Fibroblast of skin of abdomen (primary cell): ENCODE measurements at regions not wholly inside any gene's neighbourhood (a gene's known extent, or its start where the extent isn't known, plus 50 kb on each side); places are given as distances from the start of the nearest gene placed in this dataset.

Source experiments
- DNase-seq: peaks from one replicate; pipeline ENCODE4 v3.0.0-alpha.2; 2013

DNA sequence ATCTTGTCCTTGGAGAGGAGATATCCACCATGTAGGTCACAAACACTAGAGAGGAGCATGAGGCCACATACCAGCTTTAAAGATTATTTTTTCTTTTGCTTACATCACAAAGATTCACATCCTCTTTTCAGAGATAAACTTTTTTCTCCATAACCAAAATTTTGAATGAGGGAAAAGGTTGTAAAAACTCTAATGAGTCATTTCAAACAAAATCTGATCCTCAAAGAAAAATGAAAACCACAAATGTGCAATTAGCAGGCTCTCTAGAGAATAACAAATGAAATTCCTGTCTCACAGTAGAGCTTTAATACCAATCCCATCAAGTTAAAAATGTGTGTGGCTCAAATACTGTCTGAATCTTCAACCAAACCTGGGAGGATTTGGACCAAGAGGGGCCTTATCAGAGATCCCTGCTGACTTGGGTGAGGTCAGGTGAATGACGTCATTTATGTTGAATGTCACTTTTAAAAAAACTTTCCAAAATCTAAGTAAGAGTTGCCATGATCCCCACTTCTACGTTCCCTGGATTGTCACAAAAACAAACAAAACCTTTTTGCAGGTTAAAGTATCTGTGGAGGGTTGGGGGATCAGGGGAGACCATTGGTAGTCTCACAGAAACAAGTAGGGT lies 261.5 kb upstream of the NPSR1 start:
- peak; percentile 10 for DNase-seq

DNA sequence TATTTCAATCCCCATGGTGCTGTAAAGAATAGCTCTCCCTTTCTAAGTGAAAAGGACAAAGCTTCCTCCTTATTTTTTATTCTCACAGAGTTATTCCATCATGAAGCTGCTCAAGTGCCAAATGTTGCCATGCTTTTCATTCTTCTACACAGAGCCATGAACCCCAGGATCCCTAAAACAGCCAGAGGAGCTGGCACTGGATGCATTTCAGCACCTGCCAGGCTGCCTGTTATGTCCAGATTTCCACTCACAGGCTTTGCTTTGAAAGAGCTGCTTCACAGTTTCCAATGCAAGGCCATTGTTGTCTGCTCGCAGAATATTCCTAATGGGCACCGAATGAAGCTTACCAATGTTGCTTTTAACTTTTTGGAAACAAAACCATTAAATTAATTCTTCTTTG lies 256.2 kb upstream of the NPSR1 start:
- DNase-seq = no peak

DNA sequence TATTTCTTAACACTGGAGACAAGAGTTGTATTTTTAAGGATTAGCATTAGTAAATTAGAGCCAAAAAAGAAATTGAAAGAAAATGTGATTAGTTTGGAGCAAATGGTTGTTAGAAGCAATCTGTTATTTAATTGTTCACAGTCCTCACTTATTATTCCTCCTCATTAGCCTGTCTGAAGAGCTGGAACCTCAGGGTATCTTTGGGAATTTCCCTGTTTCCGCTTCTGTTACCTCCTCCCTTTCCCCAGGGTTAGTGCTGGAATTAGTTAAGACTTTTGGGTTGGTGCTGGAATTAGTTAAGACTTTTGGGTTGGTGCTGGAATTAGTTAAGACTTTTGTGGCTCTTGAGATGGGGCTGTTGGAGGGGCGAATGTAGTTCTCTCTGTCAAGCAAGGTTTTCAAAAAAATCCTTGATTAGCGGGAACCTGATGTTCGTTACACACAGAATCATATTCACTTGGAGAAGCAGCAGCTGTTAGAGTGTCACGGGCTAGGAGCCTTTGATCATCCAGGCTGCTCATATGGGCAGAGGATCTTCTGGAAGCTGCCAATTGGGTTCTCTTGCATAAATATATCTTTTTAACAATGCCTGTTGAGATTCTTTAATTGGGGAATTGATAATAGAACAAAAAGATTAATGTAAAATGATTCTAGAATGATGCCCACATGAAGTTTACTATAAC lies 251.0 kb upstream of the NPSR1 start:
- peak; percentile 12 for DNase-seq

DNA sequence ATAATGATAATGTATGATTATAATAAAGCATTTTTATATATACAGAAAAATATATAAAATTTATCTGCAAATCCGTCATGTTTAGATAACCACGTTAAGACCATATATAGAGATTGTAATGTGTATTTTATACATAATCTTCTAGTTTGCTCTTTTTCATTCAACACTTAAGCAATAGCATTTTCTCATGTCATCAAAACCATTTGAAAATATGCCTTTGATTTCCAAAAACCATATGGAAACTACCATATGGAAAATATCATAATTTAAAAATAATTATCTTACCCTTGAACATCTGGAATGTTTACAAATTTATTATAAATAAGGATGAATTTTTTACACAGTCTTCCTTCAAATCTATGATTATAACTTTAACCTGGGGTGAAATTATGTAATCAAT lies 250.4 kb upstream of the NPSR1 start:
- DNase-seq = no peak

DNA sequence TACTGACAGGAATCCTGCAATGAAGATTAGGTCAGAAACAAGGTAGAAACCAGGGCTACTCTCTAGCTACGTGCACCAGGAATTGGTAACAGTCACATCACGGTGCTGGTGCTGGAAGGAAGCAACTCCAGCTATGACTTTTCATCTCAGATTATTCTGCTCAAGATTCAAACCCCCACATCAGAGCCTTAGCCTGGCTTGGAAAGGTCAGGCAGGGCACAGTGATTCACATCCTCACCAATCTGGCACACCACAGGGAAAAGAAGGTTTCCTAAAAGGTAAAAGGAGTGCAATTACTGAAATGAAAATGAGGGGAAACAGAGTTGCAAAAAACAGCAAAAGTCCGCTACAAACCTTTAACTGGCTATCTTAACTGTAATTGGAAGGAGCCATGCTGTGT lies 240.2 kb upstream of the NPSR1 start:
- DNase-seq = no peak

DNA sequence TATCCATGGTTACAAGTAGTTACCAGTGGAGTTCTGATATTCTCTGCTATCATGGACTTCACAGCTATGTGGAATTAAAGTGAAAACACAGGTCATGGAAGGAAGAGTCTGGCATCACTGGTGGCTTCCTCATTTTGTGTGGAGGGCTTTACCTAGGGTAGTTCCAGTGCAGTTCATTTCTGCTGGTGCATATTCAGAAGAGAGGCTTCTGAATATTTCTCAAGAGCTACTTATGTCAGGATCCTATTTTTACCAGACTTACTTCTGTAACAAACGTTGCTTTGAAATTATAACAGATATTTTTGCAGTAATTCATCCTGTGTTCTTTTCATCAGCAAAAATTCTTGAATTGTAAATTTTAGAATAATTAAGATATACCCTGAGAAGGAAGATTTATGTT lies 236.5 kb upstream of the NPSR1 start:
- no peak for DNase-seq

DNA sequence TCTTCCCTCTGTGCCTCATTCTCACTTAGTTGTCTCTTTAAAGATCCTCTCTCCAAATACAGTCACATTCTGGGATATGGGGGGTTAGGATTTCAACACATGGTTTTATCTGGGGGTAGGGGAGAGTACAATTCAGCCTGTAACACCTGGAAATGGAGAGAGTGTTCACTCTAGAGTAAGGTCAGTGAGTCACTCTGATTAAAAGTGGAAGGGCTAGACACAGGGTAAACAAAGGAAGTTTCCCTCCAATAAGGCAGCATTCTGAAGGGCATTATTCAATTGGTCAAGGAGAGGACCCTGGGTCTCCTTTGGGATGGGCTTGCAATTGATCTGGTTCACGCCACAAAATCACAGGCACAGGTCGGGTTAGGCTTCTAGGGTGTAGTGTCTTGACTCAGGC lies 232.8 kb upstream of the NPSR1 start:
- no peak for DNase-seq

DNA sequence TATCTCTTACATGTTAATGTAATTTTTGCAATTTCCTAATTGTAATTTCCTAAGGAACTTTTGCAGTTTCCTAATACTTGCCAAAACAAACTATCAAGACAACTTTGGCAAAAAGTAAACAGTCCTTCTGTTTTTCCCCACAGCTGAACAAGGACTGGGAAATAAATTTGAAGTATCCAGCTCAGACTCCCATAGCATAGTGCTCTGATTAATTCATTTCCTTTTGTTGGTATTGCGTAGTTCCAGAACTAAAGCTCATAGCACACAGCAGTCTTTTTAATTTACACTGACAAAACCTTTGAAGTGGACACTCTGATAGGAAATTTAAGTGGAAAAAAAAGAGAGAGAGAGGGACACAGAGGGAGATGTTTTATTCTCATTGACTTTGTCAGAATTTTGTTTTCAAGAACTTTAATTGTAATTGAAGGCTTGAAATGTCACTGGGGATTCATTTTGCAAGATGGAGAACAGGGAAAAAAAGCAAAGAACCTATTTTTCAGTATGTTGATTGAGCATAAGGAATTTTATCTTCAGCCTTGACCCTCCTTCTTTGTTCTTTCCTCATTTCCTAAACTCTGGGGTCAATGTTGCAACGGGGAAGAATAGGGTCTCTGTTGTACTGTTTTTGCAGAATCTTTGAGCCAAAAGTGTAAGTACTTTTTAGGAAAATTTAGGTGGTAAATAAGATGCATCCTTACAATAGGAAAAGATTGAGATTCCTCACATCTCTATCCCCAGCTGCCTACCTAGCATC lies 232.2 kb upstream of the NPSR1 start:
- no peak for DNase-seq

DNA sequence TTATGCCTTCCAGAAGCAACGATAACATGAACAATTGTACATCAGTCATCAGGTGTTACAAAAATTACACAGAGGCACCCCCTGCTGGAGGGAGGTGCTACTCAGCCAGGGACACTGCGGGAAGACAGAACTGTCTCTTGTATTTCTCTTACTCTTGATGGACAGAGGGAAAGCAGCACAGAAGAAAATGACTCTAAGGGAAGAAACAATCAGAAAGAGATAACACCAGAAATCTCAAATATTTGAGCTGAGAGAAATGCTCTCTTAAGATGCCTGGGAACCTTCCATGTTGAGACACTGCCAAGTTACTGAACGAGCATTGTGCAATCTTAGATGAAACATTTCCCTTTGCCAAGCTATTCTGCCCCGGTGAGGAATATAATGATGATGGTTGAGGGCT lies 227.6 kb upstream of the NPSR1 start:
- peak; percentile 66 for DNase-seq

DNA sequence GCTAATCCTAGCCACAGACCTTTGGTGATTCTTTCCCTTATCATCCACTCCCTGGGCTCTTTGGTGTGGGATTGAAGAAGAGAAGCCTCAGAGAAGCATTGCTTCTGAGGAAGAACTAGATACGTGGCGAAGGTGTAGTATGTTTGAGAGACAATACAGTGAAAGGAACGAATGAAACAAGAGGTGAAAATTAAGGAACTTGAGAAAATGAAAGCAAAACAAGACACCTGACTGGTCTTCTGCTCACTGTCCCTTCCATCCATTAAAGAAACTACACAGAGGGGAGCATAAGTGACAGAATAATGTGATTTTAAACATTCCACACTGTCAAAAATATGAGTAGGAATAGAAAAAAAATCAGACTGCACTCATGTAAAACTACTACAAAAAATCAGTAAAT lies 219.6 kb upstream of the NPSR1 start:
- no peak for DNase-seq

DNA sequence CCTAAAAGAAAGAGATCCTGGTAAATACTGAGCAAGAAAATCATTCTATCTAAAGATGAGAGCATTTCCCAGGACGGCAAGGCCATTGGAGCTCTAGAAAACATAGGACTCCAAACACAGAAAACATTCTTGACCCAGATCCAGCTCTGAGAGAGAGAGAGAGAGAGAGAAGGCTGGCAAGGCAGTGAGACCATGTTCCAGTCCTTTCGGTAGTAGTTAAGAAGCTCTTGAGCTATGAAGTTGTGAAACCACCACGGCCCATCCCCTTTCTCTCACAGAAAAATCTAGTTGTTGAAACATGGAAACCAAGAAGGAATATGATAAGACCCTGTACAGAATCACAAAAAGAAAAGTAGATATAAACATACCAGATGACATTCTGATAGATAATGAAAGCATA lies 212.4 kb upstream of the NPSR1 start:
- peak; percentile 9 for DNase-seq

DNA sequence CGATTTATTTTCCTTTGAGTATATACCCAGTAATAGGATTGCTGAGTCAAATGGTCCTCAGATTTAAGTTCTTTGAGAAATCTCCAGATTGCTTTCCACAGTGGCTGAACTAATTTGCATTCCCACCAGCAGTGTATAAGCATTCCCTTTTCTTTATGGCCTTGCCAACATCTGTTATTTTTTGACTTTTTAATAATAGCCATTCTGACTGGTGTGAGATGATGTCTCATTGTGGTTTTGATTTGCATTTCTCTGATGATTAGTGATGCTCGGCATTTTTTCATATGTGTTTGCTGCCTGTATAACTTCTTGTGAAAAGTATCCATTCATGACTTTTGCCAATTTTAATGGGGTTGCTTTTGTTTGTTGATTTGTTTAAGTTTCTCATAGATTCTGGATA lies 209.5 kb upstream of the NPSR1 start:
- DNase-seq = peak; percentile 61

DNA sequence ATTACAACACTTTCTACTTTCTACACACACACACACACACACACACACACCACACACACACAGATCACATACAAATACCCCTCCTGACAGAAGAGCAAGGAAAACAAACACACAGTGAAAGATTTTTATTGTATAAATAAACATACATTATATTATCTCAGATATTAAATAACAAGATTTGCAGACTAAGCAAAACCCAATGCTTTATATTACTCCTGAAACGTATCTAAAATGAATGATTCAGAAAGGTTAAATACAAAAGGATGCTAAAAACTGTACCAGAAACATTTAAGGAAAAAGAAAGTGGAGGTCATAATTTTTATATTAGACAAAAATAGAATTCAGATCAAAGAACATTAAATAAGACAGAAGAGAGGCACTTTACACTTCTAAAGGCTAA lies 208.3 kb upstream of the NPSR1 start:
- no peak for DNase-seq

DNA sequence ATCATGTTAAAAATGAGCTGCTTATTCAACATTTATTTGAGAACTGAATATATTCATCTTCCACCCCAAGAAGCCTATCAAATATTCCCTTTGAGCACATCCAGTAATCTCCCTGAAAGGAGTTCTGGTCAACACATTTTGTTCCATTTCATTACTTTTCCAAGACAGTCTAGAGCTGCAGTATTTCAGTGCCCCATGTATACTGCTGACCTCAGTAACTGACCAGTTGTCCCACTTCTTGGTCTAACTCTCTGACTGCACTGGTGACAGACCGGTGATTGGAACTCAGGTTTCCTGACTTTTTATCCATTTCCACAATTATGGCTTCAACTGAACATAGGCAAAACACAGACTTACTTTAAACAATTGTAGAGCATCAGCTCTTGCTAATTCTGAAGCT lies 206.8 kb upstream of the NPSR1 start:
- DNase-seq = no peak

DNA sequence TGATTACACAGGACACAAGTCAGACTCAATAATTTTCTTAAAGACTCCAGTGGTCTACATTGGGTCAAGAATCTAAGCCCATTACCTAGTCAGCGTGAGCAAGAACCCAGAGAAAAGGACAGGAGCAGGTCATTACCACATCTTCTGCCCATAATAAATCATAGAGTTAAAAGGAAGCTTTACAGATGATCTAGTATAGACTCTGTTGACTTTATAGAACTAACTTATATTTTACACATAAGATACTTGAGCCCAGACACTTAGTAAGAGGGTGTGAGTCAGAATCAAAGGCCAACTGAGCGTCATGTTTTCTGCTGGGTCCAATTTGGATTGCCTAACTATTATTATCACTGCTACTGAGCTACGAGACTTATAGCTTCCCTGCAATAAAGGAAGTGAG lies 206.1 kb upstream of the NPSR1 start:
- peak; percentile 66 for DNase-seq

DNA sequence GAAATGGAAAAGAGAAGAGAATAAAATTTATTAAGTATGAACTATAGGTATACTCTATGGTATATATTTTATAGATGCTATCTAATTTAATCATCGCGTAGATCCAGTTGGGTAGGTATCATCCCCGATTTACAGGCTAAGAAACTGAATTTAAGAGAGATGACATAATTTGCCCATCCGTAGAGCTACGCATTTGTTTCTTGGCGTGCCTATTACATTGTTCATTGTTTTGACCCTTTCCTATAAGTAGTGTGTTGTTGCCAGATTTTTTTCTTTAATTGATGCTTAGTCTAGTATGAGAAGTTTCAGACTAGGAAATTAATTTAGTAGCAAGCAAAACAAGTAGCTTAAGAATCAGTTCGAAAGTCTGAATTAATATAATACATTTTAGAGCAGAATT lies 205.7 kb upstream of the NPSR1 start:
- DNase-seq = no peak

DNA sequence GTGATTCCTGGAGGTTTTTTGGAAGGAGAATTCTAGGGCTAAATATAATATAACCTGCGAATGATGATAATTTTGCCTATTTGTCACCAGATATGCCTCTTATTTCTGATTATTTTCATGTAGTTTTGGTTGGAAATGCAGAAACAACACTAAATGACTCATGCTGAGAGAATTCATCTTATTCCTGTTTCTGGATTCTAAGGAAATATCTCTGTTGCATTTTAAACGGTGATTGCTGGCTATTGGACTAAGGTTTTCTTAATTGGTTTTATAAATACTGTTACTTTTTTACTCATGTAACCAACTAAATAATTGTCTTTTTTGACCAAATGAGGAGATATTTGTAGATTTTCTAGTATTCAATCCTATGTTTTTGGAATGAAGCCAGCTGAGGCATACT lies 204.9 kb upstream of the NPSR1 start:
- peak; percentile 51 for DNase-seq

DNA sequence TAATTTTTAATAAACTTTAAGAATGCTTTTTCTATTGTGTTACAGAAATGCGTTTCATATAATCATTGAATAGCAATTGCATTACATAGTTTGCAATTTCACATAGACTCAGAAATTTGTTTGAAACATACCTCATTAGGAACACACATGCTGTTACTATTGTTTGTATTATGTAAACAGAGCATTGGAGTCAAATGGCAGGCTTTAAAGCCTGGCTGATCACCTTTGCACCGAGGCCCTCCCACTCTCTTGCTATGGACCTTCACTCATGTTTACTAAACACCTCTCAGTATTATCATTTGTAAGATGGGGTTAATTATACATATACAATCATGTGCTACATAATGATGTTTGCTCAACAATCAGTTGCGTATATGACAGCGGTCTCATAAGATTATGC lies 203.6 kb upstream of the NPSR1 start:
- DNase-seq = no peak

DNA sequence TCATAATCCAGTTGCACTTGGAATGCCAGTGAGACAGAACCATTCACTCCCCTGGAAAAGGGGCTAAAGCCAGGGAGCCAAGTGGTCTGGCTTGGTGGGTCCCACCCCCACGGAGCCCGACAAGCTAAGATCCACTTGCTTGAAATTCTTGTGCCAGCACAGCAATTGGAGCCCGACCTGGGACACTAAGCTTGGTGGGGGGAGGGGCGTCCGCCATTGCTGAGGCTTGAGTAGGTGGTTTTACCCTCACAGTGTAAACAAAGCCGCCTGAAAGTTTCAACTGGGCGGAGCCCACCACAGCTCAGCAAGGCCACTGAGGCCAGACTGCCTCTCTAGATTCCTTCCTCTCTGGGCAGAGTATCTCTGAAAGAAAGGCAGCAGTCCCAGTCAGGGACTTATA lies 200.7 kb upstream of the NPSR1 start:
- DNase-seq = no peak

DNA sequence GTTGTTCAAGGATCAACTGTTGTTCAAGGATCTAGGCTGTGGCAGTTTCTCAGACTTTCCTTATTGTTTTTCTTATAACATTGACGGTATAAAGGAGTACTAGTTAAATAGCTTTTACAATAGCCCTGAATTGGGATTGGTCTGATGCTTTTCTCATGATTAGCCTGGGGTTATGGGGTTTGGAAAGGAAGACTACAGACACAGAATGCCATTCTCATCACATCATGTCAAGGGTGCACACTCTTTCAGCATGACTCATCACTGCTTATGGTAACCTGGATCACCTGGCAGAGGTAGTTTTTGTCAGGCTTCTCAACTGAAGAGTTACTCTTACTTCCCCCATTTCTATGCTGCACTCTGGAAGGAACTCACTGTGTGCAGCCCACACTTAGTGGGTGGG lies 194.2 kb upstream of the NPSR1 start:
- DNase-seq = no peak

DNA sequence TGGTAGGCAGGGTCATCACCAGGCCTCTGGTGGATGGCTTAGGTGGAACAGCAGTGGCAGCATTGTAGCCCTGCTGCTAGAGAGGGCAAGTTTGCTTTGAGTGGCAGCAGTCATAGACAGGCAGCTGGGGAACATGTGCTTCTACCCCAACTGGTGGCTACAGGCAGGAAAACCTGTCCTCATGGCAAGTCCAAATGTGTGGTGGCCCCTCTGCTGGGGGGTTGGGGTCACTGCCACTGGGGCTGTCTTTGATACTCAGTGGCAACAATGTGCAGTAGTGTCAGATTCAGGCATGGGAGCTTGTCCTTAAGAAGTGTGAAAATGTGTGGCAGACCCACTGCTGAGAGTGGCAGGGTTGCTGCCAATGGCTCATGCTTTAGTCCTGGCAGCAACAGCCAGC lies 186.2 kb upstream of the NPSR1 start:
- no peak for DNase-seq

DNA sequence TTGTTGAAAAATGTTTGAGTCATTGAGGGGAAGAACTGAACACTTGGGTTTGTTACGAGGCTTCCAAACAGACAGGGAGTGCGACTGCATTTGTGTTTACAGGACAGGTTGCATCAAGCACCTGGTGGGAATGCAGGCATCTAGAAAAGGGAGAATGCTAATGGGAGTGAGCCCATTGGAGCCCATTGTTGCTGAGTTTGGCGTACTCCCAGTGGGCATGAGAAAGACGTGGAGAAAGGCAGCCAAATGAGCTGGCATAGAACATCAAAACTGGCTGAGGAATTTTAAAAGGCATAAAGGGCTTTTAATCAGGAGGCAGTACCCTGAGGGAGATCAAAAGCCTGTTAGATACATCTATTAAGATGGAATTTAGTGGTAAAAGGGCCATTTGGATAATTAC lies 171.6 kb upstream of the NPSR1 start:
- no peak for DNase-seq

DNA sequence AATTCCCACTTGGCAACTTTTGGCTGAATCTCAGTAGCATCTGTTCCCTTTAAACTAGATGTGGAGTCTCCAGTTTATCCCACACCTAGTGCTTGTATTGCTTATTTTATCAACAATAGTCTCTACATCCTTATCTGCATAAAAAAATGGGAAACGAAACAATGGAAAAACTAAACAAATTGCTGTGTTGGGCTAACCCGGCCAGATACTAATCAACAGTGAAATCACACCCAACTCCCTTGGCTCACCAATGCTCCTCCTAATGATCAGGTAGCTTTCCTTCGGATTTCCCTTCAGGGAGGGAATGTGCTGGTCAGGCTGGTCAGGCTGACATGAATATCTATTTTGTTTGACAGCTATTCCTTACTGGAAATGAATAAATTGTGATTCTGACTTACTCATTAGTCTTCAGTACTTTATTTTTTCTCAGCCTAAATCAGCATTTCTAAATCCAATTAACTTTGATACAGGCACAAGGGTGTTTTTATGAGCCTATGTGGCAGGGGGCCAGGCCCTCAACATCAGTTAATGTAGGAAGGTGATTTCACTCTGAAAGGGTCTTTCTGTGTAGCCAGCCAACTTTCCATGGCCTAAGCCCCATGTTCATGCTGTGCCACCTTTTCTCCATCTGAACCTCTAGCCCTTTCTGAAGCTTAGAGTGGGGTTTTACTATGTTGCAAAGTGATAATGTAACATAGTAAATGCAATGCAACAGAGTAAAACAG lies 170.5 kb upstream of the NPSR1 start:
- no peak for DNase-seq

DNA sequence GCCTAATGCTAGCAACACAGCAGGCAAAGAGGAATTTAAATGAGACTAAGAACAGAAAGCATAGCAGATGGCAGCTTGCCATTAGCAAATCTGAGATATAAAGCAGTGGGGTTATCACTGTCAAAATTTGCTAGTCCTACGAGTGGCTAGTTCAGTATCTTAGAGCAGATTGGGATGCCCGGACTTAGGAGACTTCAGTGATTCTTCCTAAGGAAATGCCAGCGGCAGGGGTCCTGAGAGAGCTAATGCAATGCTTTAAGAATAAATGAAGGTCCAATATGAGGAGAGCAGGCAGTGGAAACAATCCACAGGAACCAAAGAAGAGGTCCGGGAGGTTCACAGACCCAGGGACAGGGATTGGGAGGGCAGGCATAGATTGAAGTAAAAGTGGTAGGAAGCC lies 169.3 kb upstream of the NPSR1 start:
- no peak for DNase-seq
